ENCODE measurements at regions not wholly inside any gene's neighbourhood (a gene's known extent, or its start where the extent isn't known, plus 50 kb on each side); places are given as distances from the start of the nearest gene placed in this dataset.

DNA sequence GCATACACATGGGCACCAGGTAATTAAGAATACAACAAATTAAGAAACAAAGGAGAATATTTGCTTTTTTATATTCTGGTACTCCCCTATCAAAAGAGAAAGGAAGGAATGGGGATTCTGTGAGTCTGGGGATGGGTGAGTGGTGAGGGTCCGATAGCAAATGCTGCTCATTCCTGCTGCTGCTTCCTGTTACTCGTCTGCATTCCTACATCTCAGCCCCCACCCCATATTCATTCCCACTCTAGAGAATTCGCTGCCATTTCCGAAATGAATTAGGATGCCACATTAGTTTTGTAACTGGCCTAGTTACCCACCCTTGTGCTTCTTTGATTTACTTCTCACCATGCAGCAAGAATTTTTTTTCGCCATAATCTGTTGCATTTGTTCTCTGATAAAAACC lies 1905.3 kb upstream of the PIK3C3 start:
- no peak overlapping the region for H3K4me3 ChIP-seq (ENCODE audit: low read depth, low read length)

DNA sequence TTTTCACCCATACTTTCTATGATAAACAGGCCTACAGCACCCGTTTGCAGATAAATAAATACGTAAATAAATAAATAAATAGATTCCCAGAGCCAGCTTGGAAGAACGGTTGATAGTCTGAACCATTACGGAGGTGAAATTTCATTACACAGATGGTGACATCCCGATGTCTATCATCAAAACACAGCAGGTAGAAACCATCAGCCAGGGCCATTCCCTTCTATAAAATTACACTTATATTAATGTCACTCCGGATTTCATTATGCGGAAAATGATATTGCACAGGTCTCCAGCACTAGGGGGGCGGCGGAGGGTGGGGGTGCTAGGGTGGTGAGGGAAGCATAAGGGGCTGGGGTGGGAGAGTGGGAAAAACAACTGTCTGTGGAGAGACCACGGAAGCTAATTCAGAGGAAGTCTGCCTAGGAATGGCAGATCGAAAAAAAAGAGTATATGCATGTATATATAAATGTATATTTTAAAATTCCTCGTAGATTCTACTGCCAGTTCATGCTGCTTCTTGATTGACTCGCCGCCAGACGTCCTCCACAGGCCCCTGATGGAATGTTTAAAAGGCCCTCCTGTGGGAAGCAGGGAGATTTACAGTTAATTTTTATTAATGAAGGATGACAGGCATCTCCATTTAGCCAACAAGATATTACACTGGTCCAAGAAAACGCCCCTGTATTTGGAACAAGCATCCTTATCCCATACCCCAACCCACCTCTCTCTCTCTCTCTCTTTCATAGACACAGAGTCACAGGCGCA lies 1906.0 kb upstream of the PIK3C3 start:
- no peak overlapping the region for H3K4me3 ChIP-seq (ENCODE audit: low read depth, low read length)

DNA sequence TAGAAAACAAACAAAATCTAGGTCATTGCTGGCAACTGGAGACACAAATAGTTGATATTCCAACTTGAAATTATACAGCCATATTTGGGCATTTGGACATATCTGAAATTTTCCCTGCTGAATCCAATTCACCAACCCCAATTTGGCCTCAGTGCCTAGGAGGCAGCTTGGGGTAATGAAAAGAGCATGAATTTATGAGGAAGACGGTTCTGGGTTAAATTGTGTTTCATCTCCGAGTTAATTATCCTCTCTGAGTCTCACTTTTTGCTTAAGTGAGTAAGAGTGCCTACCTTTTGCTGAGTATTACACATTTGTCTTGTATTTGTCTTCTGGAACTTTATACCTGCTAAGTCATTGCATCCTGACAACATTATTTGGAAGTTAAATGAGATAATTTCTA lies 1906.8 kb upstream of the PIK3C3 start:
- H3K4me3 ChIP-seq (ENCODE audit: low read depth, low read length), result no peak overlapping the region

DNA sequence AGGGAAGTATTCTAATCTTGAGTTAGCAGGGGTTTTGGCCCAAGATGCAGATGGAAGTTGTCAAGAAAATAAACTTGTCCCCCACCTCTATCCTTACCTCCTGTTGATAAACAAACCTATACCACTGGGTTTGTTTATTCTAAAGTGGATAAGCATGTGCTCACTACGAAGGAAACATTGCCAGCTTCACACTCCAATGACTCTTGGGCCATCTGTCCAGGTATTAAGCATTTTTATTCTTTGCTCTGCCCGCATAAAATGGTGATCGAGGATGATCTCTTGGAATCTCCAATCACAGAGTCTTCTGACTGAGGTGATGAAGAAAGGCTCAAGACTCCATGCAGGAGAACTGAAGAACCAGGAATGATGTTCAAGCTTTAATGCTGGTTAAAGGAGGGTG lies 1908.4 kb upstream of the PIK3C3 start:
- no peak overlapping the region for H3K4me3 ChIP-seq (ENCODE audit: low read depth, low read length)

DNA sequence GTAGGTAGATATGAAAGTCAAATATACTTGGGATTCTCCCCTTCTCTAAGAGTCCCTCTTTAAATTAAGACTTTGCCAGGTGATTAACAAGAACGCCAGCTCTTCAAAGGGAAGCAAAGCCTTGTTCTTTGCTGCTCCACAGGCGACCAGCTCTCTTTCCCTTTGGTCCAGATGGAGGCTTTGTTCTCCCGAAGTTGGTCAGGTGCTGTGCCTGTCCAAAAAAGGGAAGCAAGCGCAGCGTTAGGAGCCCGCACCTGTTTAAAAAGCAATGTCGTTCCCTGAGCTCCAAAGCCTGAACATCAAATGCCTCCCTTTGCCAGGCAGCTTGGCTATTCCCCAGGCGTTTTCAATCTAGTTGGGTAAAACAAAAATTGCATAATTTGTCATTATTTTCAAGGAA lies 1913.1 kb upstream of the PIK3C3 start:
- no peak overlapping the region for H3K4me3 ChIP-seq (ENCODE audit: low read depth, low read length)

DNA sequence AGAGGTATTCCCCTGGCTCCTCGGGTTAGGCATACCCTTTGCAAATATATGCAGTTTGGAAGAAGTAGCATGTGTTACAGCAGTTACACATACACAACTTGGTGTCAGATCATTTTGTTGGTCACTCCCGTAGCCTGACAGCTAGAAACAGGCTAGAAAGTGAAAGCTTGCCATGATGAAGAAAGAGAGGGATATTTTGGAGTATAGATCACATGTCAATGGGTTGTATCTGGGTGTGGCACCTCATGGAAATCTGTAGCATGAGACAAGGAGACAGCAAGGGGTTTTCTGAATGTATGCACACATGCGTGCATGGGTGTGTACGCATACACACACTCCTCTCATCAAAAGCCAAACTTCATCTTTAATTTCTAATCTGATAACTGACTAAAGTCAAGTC lies 1914.5 kb upstream of the PIK3C3 start:
- no peak overlapping the region for H3K4me3 ChIP-seq (ENCODE audit: low read depth, low read length)

DNA sequence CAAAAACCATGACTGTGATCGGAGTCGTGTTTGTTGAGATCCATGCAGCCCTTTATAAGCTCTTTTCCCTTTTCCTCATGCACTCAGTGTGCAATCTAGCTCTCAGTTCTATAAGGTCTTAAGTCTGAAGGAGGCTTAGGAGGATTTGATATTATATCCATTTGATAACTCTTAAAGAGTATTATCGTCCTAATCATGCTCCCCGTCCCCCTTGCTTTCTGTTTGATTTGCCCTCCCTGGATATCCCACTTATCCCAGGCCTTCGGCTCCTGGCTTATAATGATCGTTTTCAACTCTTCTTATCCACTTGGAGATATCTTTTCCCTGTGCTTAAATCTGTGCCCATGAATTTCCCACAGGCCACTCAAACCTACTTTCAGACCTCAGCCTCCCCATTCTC lies 1917.7 kb upstream of the PIK3C3 start:
- H3K4me3 ChIP-seq (ENCODE audit: low read depth, low read length), result no peak overlapping the region

DNA sequence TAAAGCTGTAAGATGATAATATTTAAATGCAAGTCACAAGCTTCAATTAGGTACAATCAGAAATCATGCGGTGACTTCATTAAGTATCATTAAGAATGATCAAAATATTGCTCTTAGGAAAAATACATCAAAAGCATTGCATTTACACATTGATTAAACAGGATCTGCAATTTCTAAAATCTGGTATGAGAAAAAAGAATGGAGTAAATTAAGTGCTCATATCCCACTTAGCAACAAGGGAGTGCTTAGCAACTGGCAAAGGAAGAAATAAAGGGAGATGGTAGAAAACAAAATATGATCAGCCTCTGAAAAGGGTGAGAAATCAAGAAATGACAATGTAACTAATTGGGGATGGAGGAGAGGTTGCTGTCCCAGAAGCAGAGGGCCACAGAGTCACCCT lies 1918.2 kb upstream of the PIK3C3 start:
- no peak overlapping the region for H3K4me3 ChIP-seq (ENCODE audit: low read depth, low read length)

DNA sequence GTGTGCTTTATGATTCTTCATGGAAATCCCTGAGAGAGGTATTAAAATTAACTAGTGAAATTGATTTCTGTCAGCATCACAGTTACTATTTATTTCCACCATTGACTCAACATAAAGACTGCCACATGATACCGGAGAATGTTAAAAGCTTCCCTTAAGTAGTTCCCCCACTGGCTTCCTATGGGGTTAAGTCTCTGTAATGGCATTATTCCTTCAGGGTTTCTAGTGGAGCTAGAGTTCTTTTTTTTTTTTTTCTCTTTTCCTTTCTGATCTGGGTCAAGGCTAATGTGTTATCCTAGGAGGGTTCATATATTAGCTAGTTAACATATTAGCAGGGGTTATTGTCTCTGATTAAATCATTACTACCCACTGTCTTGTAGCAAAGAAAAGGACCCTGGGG lies 1919.1 kb upstream of the PIK3C3 start:
- no peak overlapping the region for H3K4me3 ChIP-seq (ENCODE audit: low read depth, low read length)

DNA sequence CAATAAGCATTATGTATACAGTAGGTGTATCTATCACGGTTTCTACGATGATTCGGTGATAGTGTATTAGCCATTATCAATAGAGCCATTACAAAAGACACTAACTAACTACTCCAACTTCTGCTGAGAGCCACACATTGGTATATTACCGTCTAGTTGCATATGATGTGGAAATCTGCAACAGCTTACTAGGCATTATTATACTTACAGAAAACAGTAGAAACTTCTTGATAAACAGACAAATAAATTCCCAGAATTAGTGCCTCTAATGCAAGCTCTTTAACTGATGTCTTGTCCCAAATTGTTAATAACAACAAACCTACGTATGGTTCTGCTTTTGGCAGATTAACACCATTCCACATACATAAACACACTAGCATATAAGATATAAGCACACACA lies 1923.0 kb upstream of the PIK3C3 start:
- H3K4me3 ChIP-seq (ENCODE audit: low read depth, low read length), result no peak overlapping the region

DNA sequence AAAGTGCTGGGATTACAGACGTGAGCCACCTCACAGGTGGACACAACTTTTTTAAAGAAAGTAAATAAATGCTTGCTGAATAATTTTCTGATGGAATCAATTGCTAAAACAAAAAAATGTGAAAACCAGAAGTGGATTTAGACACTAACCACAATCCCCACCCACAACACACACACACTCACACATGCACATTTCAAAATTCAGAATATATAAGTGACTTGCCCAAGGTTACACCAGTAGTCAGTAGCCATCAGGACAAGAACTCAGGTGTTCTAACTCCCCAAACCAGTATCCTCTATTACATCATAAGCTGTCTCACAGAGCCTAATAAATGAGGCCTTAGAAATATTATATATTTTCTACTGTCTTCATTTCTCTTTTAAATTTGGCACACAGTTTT lies 1923.6 kb upstream of the PIK3C3 start:
- H3K4me3 ChIP-seq (ENCODE audit: low read depth, low read length), result no peak overlapping the region

DNA sequence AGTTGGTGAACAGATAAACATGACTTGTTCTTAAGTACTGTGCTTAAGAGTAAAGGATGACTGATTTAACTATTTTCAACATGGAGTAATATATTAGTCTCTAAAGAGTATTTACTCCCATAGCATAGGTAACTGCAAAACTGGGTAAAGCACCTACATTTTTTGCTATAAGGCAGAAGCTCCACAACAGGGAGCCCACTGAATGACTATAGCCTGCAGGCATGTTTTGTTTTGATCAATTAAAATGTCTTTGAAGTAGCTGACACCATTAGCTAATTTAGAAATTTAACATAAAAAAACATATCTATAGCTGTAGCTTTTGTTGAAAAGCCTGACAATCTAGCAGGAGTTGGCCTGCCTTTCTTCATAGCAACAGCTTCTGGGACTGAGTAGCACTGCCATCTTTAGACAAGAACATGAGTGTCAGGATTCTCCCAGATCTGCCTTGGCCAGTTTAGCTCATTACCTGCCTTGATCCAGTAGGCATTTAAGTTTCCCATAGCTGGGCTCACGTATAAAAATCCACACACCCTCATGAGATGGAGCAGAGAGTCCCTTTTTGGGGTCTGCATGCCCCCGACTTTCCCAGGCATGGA lies 1935.1 kb upstream of the PIK3C3 start:
- H3K4me3 ChIP-seq (ENCODE audit: low read depth, low read length), result no peak overlapping the region

DNA sequence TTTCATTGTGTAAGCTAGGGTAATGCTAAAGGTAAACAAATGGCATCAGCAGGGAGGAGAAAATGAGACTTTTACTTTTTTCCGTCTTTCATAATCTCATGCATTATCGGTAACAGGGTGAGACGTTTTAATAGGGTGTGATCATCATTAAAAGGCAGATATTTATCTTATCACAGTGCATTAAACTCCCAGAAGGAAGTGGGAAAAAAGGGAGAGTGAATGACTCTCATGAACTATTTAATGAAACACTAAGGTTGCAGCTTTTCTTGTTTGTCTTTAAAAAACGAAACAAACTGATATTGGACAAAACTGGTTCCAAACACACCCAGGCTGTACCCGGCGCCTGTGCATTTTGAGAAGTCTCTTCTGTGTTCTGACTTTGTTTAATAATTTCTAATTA lies 1936.8 kb upstream of the PIK3C3 start:
- H3K4me3 ChIP-seq (ENCODE audit: low read depth, low read length), result no peak overlapping the region

DNA sequence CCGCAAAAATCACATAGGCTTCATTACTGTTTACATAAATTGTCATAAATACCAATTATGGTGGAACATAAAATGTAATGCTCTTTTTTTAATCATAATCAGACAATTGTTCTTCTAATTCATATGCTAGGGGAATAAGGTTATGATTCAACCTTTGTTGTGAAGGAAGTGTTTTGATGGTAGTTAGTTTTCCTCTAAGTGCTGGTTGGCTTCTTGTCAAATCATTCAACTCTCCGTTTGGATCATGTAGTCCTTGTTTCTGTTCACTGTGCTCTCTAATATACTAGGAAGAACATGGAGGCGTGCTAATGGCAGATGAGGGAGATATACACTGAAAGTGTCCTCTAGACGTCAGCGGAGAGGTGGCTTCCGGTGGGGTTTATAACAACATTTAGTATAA lies 1938.0 kb upstream of the PIK3C3 start:
- no peak overlapping the region for H3K4me3 ChIP-seq (ENCODE audit: low read depth, low read length)

DNA sequence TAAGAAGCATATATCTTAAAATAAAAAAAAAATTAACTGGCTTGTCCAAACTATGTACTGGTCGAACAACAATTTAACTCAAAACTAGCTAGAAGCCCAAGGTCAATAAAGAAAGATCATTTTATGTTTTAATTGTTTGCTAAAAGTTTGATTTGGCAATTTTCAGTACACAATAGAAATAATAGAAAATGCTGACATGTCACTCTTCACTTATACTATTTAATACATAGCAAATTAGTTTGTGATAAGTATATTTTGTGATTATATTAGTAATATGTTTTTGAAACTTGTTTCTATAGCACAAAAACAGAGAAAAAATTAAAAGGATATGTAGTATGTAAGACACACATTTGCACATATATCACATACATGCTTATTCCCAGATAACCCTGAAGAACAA lies 1938.6 kb upstream of the PIK3C3 start:
- H3K4me3 ChIP-seq (ENCODE audit: low read depth, low read length), result no peak overlapping the region

DNA sequence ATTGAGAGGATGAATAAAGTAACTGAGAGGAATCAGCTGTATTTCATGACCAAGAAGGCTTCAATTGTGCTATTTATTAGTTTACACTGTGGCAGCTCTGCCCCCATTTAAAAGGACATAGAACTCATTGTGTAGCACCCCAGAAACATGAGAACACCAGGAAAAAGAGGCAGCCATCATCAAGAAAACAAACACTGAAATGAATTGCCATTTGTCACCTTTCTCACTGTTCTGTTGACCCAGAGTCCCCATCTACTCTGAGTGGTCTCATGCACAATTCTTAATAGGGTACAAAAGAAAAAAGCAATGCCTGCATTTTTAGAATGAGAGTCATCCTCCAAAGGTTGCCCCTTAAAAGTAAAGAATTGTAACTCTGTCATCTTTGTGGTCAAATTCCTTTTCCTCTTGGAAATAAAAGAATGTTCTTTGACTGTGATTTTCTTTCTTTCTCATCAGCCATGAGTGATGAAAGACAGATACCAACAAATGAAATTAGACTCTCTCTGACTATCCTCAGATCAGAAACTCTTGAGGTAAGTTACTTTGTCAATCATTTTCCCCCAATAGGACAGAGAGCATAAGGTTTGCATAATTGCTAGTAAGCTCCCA lies 1941.9 kb upstream of the PIK3C3 start:
- no peak overlapping the region for H3K4me3 ChIP-seq (ENCODE audit: low read depth, low read length)

DNA sequence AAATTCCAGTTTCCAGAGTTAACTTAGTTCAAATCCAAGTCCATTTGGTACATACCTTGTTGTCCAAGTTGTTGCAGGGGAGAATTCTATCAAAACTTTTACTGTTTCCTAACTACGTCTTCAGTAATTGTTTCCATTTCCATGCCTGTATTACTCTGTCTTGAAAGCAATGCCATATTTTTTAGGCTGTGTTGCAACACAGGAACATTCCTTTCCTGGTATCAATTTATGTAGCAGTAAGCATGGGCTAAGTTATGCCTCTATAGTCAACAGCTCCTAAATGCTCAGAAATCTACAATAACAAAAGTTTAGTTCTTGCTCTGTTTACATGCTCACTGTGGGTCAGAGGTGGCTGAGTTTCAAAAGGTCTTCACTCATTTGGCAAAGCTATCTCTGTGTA lies 1943.8 kb upstream of the PIK3C3 start:
- no peak overlapping the region for H3K4me3 ChIP-seq (ENCODE audit: low read depth, low read length)

DNA sequence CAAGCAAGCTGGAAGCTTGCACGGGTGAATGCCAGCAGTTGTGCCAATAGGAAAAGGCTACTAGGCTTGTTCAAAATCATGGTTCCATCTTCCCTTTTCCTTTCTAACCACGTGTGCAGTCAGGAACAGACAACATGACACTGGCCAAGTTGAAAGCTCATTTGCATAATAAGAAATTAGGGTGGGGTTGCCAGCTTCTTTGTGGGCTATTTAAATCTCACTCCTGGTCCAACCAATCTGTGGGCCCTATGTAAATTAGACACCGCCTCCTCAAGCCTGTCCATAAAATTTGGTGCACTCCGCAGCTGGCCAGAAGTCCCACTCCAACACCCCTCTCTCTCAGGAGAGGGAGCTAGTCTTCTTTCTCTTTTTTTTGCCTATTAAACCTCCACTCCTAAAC lies 1948.4 kb upstream of the PIK3C3 start:
- no peak overlapping the region for H3K4me3 ChIP-seq (ENCODE audit: low read depth, low read length)

DNA sequence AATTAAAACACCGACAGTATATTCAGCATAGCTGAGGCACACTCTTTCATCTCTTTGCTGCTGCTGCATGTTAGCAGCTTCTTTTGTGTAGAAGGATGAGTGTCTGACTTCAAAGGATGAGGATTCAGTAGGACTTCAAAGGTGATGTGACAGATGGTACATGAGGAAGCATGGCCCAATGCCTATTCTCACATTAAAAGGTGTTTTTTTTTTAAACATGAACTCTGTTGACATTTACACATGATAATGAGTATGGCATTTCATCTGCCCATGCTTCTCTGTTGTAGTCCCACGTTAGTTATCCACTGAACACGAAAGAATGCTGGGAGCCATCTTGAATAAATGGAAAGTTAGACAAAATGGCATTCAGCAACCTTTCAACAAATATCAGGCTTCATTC lies 1950.8 kb upstream of the PIK3C3 start:
- no peak overlapping the region for H3K4me3 ChIP-seq (ENCODE audit: low read depth, low read length)

DNA sequence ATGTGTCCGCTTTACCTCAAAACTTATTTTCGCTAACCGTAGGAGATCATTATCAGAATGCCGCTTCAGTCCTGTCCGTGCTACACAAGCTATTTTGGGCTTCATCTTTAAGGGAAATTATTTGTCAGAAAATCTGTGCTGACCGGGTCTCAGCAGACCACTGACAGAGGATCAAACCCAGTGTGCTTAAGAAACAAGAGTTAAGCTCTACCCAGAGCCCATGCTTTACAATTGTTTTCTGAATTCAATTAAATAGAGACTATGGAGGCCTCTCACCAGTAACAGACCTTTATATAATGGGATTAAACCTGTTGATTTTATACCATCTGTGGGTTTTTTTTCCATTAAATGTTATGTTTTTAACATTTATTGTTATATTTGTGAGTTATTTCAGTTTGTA lies 1956.7 kb upstream of the PIK3C3 start:
- no peak overlapping the region for H3K4me3 ChIP-seq (ENCODE audit: low read depth, low read length)

DNA sequence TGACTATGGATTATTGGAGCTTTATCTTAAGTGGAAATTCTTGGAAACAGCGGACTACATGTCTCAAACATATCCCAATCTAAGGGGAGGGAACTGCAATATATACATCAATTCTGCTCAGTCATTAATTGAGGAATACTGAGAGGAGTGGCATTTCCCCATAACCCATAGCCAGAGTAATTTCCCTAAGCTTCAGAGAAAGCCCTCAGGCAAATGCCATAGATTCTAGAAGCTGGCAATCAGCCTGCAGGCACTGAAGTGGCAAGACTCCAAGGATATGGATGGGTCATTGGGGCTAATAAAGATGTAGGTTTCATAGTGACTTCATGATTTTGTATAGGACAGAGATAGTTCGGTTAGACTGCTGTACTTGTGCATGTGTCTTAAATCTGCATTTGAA lies 1960.5 kb upstream of the PIK3C3 start:
- no peak overlapping the region for H3K4me3 ChIP-seq (ENCODE audit: low read depth, low read length)

DNA sequence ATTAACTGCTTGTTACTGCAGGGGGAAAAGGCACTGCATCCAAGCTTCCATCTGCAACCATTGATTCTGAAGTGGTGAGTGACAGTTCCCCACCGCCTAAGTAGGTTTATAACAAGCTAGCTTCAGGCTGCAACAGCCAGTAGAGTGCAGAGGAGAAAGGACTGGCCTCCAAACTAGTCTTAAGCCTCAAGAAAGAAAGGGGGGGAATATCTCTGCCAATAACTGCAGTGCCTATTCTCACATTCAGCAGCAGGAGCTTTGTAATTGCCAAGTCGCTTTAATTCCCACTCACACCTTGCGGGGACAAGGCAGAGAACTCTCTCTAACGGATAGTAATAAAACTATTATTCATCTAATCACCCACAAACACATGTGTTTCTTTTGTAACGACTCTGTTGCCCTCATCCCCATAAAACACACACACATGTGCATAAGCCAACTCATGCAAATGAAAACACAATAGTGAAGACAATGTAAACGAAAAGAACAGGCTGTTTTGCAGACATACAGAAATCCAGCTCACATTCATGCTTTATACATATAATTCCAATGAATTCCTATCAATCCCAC lies 1963.3 kb upstream of the PIK3C3 start:
- H3K4me3 ChIP-seq (ENCODE audit: low read depth, low read length), result no peak overlapping the region
